Lower lobe of right lung (tissue), 2 donors: ENCODE measurements at regions not wholly inside any gene's neighbourhood (a gene's known extent, or its start where the extent isn't known, plus 50 kb on each side); places are given as distances from the start of the nearest gene placed in this dataset.

Source experiments
- ATAC-seq, 2 donors: fragments of 200-7000 bp; cut with Tn5 transposase; one replicate each; pipeline ENCODE4 v1.9.1; 2020 to 2022; ENCODE audit warnings: mild to moderate bottlenecking in 2 of 2, moderate library complexity in 2 of 2
- DNase-seq: peaks from one replicate; pipeline ENCODE4 v3.0.0-alpha.2; 2020
- H3K27ac ChIP-seq: fragments of 200-600 bp; one replicate; pipeline ENCODE4 v1.8.0; 2022
- H3K27me3 ChIP-seq: fragments of 200-600 bp; one replicate; pipeline ENCODE4 v1.8.0; 2022; ENCODE audit warnings: low read depth
- H3K36me3 ChIP-seq: fragments of 200-600 bp; one replicate; pipeline ENCODE4 v1.8.0; 2022; ENCODE audit warnings: mild to moderate bottlenecking
- H3K4me1 ChIP-seq: fragments of 200-600 bp; one replicate; pipeline ENCODE4 v1.8.0; 2022
- H3K4me3 ChIP-seq: fragments of 200-600 bp; one replicate; pipeline ENCODE4 v1.8.0; 2022; ENCODE audit warnings: mild to moderate bottlenecking
- H3K9me3 ChIP-seq: fragments of 200-600 bp; one replicate; pipeline ENCODE4 v1.8.0; 2022
- intact Hi-C: fragments of 100-400 bp; cut with DNase I; formaldehyde crosslinking; loops from one replicate; pipeline ENCODE4 v1.11.0; 2022
- TF ChIP-seq, protein P1 (sequence below): fragments of 200-600 bp; IDR thresholded peaks from one replicate; pipeline ENCODE4 v1.8.0; 2022; ENCODE audit warnings: antibody characterized with exemption, mild to moderate bottlenecking
- donor health status: DM: no; HTN: yes; CAD: no; lungs with severe emphysema.

DNA sequence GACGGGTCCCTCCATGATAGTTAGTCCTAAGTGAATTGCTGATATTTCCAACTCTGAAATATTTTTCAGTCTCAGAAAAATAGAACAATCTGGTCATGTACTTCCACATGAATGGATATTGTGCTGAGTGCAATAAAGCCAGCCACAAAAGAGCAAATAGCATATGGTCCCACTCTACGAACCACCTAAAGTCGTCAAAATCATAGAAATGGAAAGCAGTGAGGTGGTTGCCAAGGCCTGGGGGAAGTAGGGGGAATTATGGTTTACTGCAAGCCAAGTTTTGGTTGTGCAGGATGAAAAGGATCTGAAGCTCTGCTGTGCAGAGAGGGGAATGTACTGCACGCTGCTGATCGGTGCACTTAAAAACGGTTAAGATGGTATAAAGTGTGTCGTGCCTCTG lies 313.8 kb upstream of the ADARB2 start:
- ATAC-seq, result no peak
- Histone ChIP-seq H3K4me3 (no peak overlapping the region), H3K27me3 (no peaks in the 10 kb centered on the region), H3K27ac (no peak overlapping the region), H3K4me1 (no peaks in the 10 kb centered on the region), H3K9me3 (no peaks in the 10 kb centered on the region), H3K36me3 (no peaks in the 10 kb centered on the region)
- TF ChIP-seq, protein P1, sequence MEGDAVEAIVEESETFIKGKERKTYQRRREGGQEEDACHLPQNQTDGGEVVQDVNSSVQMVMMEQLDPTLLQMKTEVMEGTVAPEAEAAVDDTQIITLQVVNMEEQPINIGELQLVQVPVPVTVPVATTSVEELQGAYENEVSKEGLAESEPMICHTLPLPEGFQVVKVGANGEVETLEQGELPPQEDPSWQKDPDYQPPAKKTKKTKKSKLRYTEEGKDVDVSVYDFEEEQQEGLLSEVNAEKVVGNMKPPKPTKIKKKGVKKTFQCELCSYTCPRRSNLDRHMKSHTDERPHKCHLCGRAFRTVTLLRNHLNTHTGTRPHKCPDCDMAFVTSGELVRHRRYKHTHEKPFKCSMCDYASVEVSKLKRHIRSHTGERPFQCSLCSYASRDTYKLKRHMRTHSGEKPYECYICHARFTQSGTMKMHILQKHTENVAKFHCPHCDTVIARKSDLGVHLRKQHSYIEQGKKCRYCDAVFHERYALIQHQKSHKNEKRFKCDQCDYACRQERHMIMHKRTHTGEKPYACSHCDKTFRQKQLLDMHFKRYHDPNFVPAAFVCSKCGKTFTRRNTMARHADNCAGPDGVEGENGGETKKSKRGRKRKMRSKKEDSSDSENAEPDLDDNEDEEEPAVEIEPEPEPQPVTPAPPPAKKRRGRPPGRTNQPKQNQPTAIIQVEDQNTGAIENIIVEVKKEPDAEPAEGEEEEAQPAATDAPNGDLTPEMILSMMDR, result no peak
- DNase-seq, result no peak
- intact Hi-C loops, result no loop called here

GRCh38 chr10:2049560-2049959 lies 312.2 kb upstream of the ADARB2 start:
- intact Hi-C loops, result no loop called here
- no peak for ATAC-seq

GRCh38 chr10:2048337-2048973 lies 311.1 kb upstream of the ADARB2 start:
- intact Hi-C loops, result no loop called here
- no peaks in the 10 kb centered on the region for H3K9me3 ChIP-seq

More at GRCh38 chr10:2049560-2049959, 312.2 kb upstream of the ADARB2 start:
- Histone ChIP-seq H3K4me3 (no peak overlapping the region), H3K9me3 (no peaks in the 10 kb centered on the region), H3K4me1 (no peaks in the 10 kb centered on the region), H3K36me3 (no peaks in the 10 kb centered on the region), H3K27ac (no peak overlapping the region), H3K27me3 (no peaks in the 10 kb centered on the region)
- TF ChIP-seq, protein P1, result no peak
- no peak for DNase-seq

GRCh38 chr10:2047679-2048078 lies 310.4 kb upstream of the ADARB2 start:
- intact Hi-C loops, result no loop called here
- DNase-seq (no peak), ATAC-seq (no peak)
- no peaks in the 10 kb centered on the region for H3K4me1 ChIP-seq
- TF ChIP-seq, protein P1, result no peak
- no peaks in the 10 kb centered on the region for H3K9me3 ChIP-seq
- no peaks in the 10 kb centered on the region for H3K27me3 ChIP-seq
- H3K4me3 ChIP-seq, result no peak overlapping the region
- no peaks in the 10 kb centered on the region for H3K36me3 ChIP-seq
- H3K27ac ChIP-seq, result no peak overlapping the region

More at GRCh38 chr10:2048337-2048973, 311.1 kb upstream of the ADARB2 start:
- no peaks in the 10 kb centered on the region for H3K4me1 ChIP-seq
- no peak for DNase-seq
- no peak overlapping the region for H3K4me3 ChIP-seq
- no peaks in the 10 kb centered on the region for H3K36me3 ChIP-seq
- TF ChIP-seq, protein P1, result no peak
- H3K27ac ChIP-seq, result no peak overlapping the region
- no peak for ATAC-seq
- no peaks in the 10 kb centered on the region for H3K27me3 ChIP-seq

DNA sequence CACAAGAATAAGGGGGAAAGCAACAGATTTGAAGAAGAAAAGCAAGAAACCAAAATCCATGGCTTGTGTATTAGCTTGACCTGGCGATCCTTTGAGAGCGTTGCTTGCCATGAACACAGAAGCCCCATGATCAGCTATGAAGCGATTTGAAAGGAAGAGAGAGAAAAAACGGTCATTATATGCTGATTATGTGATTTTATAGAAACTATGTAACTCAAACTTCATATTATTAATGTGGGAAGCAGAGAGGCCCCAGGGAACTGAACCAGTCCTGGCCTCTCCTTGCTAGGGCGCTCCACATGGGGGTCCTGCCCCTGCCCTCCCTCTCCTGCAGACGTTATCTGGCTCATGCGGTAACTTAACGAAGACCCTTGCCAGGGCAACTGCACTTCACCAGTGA lies 306.1 kb upstream of the ADARB2 start:
- ATAC-seq (no peak), DNase-seq (no peak)
- Histone ChIP-seq H3K4me1 (no peaks in the 10 kb centered on the region), H3K9me3 (no peaks in the 10 kb centered on the region), H3K36me3 (no peaks in the 10 kb centered on the region), H3K4me3 (no peak overlapping the region), H3K27me3 (no peaks in the 10 kb centered on the region), H3K27ac (no peak overlapping the region)
- intact Hi-C loops, result no loop called here
- TF ChIP-seq, protein P1, result no peak
